GM21723 (cell line): ENCODE measurements at regions not wholly inside any gene's neighbourhood (a gene's known extent, or its start where the extent isn't known, plus 50 kb on each side); places are given as distances from the start of the nearest gene placed in this dataset.

Source experiments
- ATAC-seq: cut with Tn5 transposase; IDR thresholded peaks from one replicate; pipeline ENCODE4 v1.9.1; 2021; ENCODE audit warnings: mild to moderate bottlenecking, moderate library complexity; ENCODE audit not compliant: unreplicated experiment

- ATAC-seq, result no peak
These were observed 180.7 kb downstream of the FBXO15 start for GRCh38 chr18:73966954-73967353.

GRCh38 chr18:73962256-73962655 is 185.4 kb downstream of the FBXO15 start:
- ATAC-seq, result no peak

- ATAC-seq, result no peak
These were observed 185.8 kb downstream of the FBXO15 start for GRCh38 chr18:73961804-73962203.

- no peak for ATAC-seq
These were observed 188.3 kb downstream of the FBXO15 start for GRCh38 chr18:73959352-73959751.

GRCh38 chr18:73954268-73954667 is 193.4 kb downstream of the FBXO15 start:
- no peak for ATAC-seq

GRCh38 chr18:73952296-73952946 is 195.2 kb downstream of the FBXO15 start:
- no peak for ATAC-seq

- ATAC-seq, result no peak
These were observed 197.4 kb downstream of the FBXO15 start for GRCh38 chr18:73950116-73950700.

- ATAC-seq, result no peak
These were observed 199.1 kb downstream of the FBXO15 start for GRCh38 chr18:73948497-73948896.

- ATAC-seq, result no peak
These were observed 199.6 kb downstream of the FBXO15 start for GRCh38 chr18:73948084-73948483.

GRCh38 chr18:73947180-73947921 is 200.3 kb downstream of the FBXO15 start:
- no peak for ATAC-seq

GRCh38 chr18:73945130-73945792 is 202.4 kb downstream of the FBXO15 start:
- no peak for ATAC-seq

- ATAC-seq, result no peak
These were observed 202.9 kb downstream of the FBXO15 start for GRCh38 chr18:73944715-73945114.

GRCh38 chr18:73943763-73944162 is 203.9 kb downstream of the FBXO15 start:
- no peak for ATAC-seq

GRCh38 chr18:73942956-73943355 is 204.7 kb downstream of the FBXO15 start:
- ATAC-seq, result no peak

GRCh38 chr18:73942081-73942625 is 205.5 kb downstream of the FBXO15 start:
- ATAC-seq, result no peak

- no peak for ATAC-seq
These were observed 206.9 kb downstream of the FBXO15 start for GRCh38 chr18:73940721-73941120.

GRCh38 chr18:73939391-73939790 is 208.2 kb downstream of the FBXO15 start:
- ATAC-seq, result no peak

- no peak for ATAC-seq
These were observed 213.9 kb downstream of the FBXO15 start for GRCh38 chr18:73933685-73934084.

GRCh38 chr18:73932976-73933375 is 214.7 kb downstream of the FBXO15 start:
- no peak for ATAC-seq

GRCh38 chr18:73927496-73927895 is 220.1 kb downstream of the FBXO15 start:
- ATAC-seq, result no peak

- no peak for ATAC-seq
These were observed 222.8 kb downstream of the FBXO15 start for GRCh38 chr18:73924836-73925235.
